Neural cell (in vitro differentiated cells): ENCODE measurements at regions not wholly inside any gene's neighbourhood (a gene's known extent, or its start where the extent isn't known, plus 50 kb on each side); places are given as distances from the start of the nearest gene placed in this dataset.

Experiments used
- EP300 ChIP-seq: fragments of 450-650 bp; conservative IDR thresholded peaks from 2 replicates; pipeline ENCODE4 v1.6.1; 2014; ENCODE audit warnings: antibody characterized with exemption, mild to moderate bottlenecking, moderate library complexity; ENCODE audit not compliant: poor library complexity, severe bottlenecking
- EZH2 ChIP-seq: fragments of 200-600, 300-800 bp; shearing (Covaris generic), sonication (generic); IDR thresholded peaks from 2 replicates; pipeline ENCODE4 v1.6.1; 2014; ENCODE audit warnings: antibody characterized with exemption, low read length, borderline replicate concordance, mild to moderate bottlenecking; ENCODE audit not compliant: insufficient read depth, poor library complexity, severe bottlenecking
- POLR2AphosphoS5 ChIP-seq: IDR thresholded peaks from 2 replicates; pipeline ENCODE4 v1.6.1; 2012
- RAD21 ChIP-seq: fragments of 450-650 bp; conservative IDR thresholded peaks from 2 replicates; pipeline ENCODE4 v1.6.1; 2014; ENCODE audit warnings: antibody characterized with exemption, mild to moderate bottlenecking, moderate library complexity
- SMC3 ChIP-seq: fragments of 450-650 bp; conservative IDR thresholded peaks from 2 replicates; pipeline ENCODE4 v1.6.1; 2014; ENCODE audit warnings: antibody characterized with exemption, mild to moderate bottlenecking, moderate library complexity; ENCODE audit not compliant: poor library complexity
- TAF1 ChIP-seq: IDR thresholded peaks from 2 replicates; pipeline ENCODE4 v1.6.1; 2012; ENCODE audit warnings: low read depth
- TF ChIP-seq, protein P1 (sequence below): fragments of 450-650 bp; IDR thresholded peaks from 2 replicates; pipeline ENCODE4 v1.5.1; 2014; ENCODE audit warnings: antibody characterized with exemption, mild to moderate bottlenecking, moderate library complexity; ENCODE audit not compliant: poor library complexity, severe bottlenecking

DNA sequence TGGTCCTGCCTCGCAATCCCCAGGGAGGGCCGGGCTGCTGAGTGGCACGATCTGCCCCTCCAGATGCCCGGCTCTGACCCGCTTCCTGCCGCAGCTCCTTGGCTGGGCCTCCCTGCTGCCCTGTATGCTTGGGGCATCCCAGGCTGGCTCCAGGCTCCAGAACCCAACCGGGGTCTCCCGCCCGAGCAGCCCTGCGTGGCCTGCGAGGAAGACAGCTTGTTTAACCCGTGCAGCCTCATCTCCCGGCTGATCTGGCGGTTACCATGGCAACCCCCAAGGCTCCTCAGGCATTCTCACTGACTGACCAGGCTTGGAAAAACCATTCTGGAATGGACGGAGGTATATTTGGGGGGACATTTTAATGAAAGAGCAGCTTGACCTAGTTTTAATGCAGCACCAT lies 232.4 kb upstream of the MYO3A start:
- TF ChIP-seq, protein P1, sequence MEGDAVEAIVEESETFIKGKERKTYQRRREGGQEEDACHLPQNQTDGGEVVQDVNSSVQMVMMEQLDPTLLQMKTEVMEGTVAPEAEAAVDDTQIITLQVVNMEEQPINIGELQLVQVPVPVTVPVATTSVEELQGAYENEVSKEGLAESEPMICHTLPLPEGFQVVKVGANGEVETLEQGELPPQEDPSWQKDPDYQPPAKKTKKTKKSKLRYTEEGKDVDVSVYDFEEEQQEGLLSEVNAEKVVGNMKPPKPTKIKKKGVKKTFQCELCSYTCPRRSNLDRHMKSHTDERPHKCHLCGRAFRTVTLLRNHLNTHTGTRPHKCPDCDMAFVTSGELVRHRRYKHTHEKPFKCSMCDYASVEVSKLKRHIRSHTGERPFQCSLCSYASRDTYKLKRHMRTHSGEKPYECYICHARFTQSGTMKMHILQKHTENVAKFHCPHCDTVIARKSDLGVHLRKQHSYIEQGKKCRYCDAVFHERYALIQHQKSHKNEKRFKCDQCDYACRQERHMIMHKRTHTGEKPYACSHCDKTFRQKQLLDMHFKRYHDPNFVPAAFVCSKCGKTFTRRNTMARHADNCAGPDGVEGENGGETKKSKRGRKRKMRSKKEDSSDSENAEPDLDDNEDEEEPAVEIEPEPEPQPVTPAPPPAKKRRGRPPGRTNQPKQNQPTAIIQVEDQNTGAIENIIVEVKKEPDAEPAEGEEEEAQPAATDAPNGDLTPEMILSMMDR, result no peak
- TF ChIP-seq EZH2 (no peak), RAD21 (no peak), TAF1 (no peak), EP300 (no peak), POLR2AphosphoS5 (no peak), SMC3 (no peak)
